HG03039 (cell line): ENCODE measurements at regions not wholly inside any gene's neighbourhood (a gene's known extent, or its start where the extent isn't known, plus 50 kb on each side); places are given as distances from the start of the nearest gene placed in this dataset.
"Not testable (repeated sequence)": the region's sequence is repeated elsewhere in the genome, so short reads cannot be mapped to it uniquely, and the experiment has no call there.

Source experiments
- ATAC-seq: cut with Tn5 transposase; IDR thresholded peaks from one replicate; pipeline ENCODE4 v1.9.1; 2021; ENCODE audit warnings: mild to moderate bottlenecking, moderate library complexity; ENCODE audit not compliant: unreplicated experiment

DNA sequence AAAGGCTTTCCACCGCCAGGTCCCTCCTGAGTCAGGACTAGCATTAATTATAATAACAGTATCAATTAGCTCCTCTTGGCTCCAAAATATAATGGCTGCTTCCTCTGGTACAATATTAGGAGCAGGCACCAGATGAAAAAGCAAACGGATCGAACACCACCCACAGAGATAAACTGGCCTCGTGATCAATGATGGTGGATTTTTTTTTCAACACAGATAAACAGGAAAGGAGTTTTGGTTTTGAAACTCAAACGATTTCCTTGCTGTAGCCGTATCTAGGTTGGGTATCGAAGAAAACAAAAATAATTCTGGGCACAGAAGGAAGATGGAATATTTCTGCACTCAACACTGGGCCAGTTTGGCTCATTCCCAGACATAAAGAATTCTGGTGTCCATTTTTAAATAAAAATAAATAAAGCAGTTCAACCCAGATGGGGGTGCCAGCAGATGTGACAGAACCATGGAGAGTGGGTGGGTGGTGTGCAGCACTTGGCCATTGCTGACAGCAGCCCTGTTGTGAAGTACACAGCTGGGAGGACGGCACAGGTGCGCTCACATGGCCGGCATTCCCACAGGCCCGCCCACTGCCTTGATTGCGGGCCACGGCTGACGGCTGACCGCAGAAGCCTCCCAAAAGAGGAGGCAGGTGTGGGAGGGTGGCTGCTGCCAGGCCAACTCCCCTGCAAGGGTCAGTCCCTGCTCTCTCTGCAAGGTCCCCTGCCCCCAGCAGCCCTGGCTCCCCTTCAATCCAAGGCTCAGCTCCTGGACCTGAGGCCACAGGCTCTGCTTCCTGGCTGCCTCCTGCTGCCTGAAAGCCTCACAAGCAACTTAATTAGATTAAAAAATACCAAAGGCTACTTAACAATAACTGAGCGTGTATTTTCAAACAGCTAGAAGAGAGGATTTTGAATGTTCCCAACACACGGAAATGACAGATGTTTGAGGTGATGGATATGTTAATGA, 351.9 kb upstream of the ID2 start:
- ATAC-seq = no peak

DNA sequence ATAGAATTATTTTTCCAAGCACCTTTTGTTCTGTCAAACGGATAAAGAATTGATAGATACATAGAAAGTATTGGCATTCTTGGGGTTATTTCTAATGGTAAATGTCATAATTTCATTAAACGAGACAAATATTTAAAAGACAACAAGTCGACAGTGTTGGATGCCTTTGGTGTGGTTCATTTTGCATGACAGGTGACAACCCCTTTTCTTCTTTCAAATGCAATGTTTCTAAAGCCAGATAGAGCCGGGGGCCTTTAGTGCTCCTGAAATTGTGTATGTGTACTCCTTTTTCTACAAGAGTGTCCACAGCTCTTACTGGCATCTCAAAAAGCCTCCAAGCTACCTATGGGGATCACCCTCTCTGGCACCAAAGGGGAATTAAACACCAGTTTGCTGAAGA, 350.8 kb upstream of the ID2 start:
- ATAC-seq = no peak

DNA sequence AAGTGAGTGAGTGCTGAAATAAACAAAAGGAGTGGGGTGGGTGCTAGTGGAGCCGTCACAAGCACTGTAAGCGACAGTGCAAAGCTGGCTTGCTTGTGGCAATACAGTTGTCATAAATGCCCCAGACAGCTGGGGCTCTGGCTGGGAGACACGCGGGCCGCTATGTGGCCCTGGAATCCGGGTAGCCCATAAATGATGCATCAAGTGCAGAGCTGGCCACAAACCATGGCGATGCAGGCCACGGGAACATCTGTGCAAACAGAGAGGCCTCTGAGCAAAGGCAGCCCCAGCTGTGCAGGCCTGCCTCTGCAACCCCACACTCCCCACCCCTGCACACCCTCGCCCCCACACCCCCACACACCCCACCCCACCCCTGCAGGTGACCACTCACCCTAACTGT, 349.2 kb upstream of the ID2 start:
- ATAC-seq = no peak

DNA sequence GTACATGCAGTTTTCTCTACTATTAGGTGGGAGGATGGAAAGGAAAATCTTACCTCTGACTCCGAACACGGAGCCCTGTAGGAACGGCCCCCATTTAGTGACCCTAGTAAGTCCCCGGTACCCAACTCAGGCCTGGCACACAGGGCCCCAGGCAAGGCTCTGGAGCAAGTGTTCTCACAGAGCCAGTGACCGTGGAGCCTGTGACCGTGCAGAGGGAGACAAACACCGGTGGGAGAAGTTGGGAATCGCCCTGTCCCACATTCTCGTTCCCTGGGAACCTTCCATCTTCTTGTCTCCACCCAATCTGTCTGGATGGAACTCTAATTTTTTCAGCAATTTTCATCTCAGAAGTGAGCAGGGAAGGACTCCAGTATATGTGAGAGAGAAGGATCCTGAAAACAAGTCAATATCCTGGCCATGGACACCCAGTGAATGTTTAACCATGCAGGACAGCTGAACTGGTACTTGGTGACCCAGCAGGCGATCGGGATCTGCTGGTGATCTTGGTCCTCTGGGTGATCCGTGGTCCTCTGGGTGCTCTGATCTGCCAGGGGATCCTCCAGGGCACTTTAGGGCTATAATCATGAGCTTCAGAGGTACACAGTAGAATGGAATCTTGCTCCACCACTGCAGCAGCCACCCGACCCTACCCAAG, 348.6 kb upstream of the ID2 start:
- no peak for ATAC-seq

DNA sequence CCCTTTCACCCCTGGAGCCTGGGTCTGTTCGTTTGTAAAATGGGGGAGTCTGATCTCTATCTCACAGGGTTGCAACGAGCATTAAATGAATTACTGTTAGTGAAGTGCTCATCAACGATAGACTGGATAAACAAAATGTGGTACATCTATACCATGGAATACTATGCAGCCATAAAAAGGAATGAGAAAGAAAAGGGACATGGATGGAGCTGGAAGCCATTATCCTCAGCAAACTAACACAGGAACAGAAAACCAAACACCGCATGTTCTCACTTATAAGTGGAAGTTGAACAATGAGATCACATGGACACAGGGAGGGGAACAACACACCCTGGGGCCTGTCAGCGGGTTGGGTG, 348.0 kb upstream of the ID2 start:
- not testable (repeated sequence) for ATAC-seq

DNA sequence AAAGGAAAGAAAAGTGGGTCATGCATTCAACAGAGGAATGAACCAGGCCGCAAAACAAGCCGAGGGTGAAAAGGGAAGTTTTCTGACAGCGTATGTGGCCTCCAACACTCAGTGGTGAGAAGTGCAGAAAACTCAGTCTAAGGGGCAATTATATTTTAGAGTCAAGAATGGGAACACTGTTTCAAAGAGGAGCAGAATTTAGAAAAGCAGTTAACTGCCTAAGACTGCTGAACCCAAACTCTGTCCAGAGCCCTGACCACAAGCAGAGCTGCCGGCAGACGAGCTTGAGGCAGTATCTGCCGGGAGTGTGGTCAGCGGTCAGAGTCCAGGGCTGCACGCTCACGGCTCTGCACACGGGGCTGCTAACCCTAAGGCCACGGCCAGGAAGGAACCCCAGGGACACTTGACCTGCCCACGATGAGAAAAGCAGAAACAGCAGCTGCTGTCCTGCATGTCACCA, 347.0 kb upstream of the ID2 start:
- ATAC-seq = no peak

DNA sequence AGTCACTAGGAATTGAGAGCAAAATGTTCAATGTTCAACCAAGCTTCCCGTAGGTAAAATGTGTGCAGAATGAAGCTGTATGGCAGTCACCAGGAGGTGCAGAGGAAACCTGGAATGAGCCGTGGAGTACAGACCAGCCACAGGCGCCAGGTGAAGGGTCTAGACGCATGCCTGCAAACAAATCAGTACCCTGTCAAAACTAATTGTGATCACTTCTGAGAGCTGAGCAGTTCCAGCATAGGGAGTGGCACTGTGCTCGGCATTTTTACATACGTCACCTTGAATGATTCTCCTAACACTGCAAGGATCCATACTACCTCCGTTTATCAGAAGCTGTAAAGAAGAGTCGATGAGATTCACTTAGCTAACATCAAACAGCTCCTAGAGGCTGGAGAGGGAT, 346.1 kb upstream of the ID2 start:
- ATAC-seq = no peak

DNA sequence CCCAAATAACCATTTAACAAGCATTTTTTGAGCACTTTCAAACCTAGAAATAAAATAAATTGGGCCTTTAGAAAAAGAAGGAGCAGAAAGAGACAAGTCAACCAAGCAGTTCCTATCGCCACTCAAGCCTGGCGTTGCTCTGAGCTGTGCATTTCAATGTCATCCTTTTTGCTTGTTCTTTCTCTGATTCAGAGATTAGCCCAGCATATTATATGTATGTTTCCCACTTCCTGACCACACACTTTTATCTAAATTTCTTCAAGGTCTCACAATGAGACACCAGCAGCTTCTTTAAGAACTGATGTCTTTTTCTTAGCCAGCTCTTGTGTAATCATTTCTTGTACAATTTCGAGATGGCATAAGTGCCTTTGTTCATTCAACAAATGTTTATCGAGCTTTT, 344.5 kb upstream of the ID2 start:
- no peak for ATAC-seq

DNA sequence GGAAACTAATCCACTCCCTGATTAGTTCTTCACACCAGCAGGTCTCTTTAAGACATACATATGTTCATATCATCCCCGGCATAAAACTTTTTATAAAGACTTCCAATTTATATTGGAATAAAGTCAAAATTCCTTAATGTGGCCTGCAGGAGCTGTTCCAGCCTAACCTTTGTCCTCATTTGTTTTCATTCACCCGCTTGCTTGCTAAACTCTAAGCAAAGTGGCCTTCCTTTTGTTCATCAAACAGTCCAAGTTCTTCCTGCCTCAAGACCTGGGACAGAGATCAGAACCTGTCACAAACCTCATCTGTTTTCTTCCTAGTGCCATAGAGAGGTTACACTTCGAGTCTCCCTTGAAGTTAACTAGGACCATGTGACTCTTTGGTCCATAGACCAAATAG, 339.4 kb upstream of the ID2 start:
- ATAC-seq = no peak

DNA sequence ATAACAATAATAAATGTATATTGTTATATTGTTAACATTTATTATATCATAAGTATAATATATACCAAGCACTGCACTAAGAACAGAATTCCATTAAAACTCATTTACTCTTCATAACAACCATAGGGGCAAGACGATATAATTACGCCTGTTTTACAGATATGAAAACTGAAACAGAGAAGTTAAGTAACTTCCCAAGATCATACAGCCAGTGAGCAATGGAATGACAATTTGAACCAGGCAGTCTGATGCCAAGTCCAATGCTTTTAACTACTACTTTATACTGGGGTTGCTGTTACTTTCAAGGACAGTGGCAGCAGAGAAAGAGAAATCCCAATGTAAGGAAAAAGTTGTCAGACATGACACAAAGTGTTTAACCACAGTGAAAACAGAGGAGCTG, 338.8 kb upstream of the ID2 start:
- ATAC-seq = no peak

DNA sequence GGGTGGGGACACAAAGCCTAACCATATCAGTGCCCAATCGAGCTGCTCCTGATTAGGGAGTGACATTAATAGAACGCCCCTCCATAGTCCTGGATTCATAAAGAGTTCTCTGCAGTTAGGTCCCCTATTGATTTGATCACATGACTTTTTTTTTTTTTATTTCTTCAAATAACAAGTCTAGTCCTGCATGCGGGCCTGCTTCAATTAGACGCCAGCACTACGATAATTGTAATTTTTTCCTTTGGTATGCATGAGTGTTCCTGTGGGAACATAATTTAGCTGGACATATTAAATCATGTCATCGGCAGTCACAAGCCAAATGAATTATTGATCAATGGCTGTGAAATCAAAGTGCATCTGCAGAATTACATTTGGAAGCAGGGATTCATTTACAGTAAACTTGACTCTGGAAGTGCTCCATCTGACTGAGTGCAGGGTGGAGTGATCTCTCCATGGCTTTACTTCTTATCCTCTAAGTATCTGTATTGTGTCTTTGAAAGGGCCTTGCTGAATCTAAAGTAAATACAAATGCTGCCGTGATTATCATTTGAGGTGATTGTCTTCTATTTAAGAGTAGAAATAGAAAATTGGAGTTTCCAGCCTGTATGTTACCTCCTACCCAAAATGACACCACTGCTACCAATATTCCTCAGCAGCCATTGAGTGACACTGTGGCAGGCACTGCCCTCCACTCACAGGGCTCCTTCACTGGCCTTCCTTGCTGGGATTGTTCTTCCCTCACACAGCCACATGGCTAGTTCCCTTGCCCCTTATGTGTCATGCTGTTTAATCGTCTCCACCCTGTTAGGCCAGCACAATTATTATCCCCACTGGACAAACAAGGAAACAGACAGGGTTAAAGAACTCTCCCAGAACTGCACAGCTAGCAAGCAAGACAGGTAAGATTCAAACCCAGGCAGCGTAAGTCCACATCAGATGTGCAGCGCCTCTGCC, 337.4 kb upstream of the ID2 start:
- ATAC-seq = no peak

DNA sequence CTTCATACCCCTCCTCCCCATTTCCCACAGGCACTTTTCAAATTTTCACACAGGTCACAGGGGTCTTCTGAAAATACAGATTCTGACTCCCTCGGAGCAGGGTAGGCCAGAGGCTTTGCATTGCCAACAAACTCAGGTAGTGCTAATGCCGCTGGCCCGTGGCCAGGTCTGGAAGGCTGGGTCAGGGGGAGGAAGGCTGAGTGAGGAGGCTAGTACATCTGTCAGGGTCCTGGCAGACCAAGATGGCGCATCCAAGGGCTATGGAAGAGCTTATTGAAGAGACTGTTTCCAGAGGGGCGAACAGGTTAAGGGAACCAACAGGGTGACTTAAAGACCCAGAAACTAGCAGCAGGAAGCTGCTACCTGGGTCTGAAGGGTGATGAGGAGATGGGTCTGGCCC, 336.7 kb upstream of the ID2 start:
- no peak for ATAC-seq

DNA sequence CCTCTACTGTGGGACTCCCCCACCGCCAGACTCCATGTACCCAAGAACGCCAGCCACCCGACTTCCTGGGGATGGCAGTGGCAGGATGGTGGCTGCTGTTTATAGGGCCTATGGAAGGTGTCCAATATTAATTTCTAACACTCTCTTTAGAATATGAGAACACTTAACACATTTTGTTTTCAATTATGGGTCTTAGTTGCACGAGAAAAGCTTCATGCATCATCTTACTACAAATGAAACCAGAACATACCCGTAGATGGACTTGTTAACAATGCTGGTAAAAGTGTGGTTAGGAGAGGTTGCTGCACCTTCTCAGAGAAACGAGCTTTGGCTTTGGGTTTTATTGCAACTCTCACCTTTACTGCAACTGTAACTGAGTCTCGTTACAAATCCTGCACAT, 335.6 kb upstream of the ID2 start:
- no peak for ATAC-seq

DNA sequence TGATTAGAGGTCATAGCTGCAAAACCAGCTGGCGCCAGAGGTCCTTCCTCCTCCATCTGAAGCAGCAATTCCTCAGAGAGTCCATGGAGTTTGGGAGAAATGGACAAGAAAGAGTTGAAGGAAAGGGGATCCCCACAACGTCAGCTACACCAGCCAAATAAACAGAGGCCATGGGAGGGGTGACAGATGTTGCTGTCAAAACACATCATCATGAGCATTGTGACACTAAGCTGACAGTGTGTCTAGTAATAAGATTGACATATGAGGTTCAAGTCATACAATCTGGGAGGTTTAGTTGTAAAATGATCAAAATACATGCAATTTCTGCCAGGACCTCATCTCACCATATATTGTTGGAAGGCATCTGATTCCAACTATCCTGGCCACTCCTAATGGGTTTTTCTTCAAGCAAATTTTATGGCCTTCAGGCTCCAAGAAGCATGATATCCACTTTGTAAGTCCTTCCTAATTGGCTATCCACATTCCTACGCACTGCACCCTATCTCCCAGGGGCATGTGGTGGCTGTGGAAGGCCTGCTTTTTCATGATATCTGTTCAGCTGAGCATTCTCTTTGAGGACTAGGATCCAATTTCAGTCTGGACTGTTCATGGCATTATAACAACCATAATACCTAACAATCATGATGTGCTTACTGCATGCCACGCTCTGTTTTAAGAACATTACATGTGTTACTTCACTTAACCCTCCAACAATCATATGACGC, 335.0 kb upstream of the ID2 start:
- no peak for ATAC-seq

DNA sequence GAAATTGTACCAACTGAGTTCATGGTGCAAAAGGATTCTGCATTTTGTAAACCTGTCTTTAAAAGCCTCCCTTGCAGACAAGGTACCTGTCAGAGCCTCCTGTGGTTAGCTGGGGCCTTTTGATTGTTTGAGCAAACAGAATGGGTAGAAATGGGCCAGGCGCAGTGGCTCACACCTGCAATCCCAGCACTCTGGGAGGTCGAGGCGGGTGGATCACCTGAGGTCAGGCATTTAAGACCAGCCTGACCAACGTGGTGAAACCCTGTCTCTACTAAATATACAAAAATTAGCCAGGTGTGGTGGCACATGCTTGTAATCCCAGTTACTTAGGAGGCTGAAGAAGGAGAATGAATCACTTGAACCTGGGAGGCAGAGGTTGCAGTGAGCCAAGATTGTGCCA, 332.9 kb upstream of the ID2 start:
- not testable (repeated sequence) for ATAC-seq

DNA sequence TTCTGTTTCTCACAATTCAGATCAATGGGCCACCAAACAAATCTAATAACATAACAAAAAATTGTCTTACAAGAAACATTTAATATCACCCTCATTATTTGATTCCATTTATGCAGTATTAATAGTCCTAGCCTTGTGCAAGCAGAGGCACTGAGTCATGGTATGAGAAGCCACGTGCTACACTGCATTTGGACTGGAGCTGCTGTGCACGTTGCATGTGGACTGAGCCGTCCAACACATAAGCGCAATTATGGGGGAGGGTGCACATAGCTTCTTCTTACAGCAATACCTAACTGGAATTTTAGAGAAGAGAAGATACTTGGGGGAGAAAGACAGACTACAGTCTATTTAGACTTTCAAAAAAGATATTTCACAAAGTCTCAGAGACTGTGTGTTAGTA, 329.6 kb upstream of the ID2 start:
- no peak for ATAC-seq

DNA sequence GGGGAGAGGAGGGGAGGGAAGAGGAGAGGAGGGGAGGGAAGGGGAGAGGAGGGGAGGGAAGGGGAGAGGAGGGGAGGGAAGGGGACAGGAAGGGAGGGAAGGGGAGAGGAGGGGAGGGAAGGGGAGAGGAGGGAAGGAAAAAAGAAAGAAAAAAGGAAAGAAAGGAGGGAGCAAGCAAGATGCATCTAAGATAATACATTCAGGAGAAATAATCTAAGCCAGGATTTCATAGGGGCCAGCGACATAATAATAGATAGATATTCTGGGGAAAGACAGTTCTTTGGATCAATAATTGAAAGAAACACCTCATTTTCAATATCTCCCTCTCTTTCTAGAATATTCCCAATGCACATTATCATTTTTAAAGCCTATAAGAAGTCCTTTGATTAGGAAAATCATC, 328.9 kb upstream of the ID2 start:
- no peak for ATAC-seq

DNA sequence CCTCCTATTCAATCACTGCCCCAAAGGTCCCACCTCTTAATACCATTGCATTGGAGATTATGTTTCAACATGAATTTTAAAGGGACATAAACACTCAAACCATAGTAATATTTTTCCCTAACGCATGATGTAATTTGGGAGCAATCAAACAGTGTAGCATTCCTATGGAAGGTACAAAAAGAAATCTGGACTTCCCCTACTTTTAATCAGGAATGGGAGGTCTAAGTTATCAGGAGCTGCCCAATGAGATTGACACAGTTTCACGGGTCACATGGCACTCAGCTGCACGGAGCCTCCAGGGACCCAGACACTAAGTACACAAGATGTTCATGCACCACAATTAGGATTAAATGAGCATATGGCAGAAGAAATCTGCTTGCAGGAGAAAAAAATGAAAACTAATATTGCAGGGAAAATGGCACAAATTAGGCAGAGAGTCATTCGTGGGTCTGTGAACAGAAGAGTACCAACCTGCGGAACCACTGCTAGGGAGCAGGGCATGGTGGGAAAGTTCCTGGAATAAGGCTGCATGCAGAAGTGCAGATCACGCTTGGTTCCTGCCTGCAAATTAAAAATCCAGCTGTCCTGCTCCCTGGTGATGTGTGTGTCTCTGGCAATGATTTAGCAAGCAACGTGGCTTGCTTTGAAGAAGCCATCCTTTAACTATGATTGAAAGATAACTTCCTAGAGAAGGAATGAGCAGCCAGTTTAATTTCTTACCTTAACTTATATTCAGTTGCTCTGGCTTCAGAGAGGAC, 326.6 kb upstream of the ID2 start:
- ATAC-seq = no peak

DNA sequence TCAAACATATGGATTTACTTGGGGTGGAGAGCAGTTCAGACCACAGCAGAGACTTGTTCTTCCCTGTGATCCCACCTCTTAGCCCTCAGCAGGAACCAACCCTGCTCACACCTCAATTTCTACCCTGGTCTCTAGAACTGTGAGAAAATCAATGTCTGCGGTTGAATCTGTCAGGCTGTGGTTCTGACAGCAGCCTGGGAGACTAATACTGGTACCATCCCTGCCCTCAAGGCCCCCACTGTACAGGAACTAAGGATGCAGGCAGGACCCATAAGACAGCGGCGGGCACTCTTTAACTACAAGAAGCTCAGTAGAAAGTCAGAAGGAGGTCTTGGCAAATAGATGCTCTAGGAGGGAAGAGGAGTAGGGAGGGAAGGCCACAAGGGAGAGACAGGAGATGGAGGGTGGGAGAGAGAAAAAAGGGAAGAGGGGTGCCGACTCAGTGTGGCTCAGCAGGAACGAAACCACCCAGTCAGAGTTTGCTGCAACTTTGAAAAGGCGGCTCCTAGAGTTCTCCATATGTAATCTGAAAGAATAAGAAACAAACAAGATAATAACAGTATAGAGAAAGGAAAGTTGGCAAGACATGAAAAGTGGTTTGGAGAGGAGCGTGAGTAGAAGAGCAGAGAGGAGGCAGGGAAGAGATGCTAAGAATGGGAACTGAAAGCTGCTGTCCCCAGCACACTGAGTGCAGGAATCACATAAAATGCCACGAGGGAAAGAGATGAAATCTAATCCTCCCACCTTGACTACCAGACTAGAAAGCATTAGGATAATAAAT, 323.9 kb upstream of the ID2 start:
- no peak for ATAC-seq
